ENCODE measurements at regions not wholly inside any gene's neighbourhood (a gene's known extent, or its start where the extent isn't known, plus 50 kb on each side); places are given as distances from the start of the nearest gene placed in this dataset.

DNA sequence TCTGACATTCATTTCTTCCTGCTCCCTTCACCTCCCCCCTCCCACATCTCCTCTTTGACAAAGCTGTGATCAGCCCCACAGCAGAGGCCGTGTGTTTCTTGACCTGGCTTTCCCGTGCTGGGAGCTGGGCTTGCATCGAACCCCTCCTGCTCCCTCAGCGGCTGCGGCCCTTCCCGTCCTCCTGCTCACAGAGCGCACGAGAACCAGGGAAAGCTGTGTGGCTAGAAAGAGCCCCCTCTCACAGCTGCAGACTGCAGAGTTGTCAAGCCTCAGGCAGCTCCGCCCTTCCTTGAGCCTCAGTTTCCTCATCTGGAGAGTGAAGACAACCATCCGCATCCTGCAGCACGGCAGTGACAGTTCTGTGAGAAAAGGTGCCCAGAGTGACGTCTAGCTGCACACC is 65.7 kb upstream of the GLI2 start:
- no peaks in the 10 kb centered on the region for H3K4me1 ChIP-seq (ENCODE audit: insufficient read depth)
- no peaks in the 10 kb centered on the region for H4K20me1 ChIP-seq (ENCODE audit: insufficient read depth, poor library complexity, severe bottlenecking)
- no peak overlapping the region for H3K4me3 ChIP-seq
- H3K27me3 ChIP-seq, result no peaks in the 10 kb centered on the region
- H3K4me2 ChIP-seq, result peak overlapping the region; percentile 31
- H3K36me3 ChIP-seq (replicated peaks; ENCODE audit: insufficient read depth, low read depth), result no peaks in the 10 kb centered on the region
- H2AFZ ChIP-seq, result no peak overlapping the region
- no peaks in the 10 kb centered on the region for H3K79me2 ChIP-seq
- no peak for TF ChIP-seq EZH2 (IDR thresholded peaks at IDR 0.05; ENCODE audit: borderline replicate concordance)
- no peak for TF ChIP-seq EZH2phosphoT487 (IDR thresholded peaks at IDR 0.05; ENCODE audit: low read depth, severe bottlenecking, unreplicated experiment)
- TF ChIP-seq, protein P1, sequence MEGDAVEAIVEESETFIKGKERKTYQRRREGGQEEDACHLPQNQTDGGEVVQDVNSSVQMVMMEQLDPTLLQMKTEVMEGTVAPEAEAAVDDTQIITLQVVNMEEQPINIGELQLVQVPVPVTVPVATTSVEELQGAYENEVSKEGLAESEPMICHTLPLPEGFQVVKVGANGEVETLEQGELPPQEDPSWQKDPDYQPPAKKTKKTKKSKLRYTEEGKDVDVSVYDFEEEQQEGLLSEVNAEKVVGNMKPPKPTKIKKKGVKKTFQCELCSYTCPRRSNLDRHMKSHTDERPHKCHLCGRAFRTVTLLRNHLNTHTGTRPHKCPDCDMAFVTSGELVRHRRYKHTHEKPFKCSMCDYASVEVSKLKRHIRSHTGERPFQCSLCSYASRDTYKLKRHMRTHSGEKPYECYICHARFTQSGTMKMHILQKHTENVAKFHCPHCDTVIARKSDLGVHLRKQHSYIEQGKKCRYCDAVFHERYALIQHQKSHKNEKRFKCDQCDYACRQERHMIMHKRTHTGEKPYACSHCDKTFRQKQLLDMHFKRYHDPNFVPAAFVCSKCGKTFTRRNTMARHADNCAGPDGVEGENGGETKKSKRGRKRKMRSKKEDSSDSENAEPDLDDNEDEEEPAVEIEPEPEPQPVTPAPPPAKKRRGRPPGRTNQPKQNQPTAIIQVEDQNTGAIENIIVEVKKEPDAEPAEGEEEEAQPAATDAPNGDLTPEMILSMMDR (IDR thresholded peaks at IDR 0.05; ENCODE audit: poor library complexity), result no peak
- no peak for DNase-seq (ENCODE audit: low spot score)
- H3K9me2 ChIP-seq (replicated peaks; ENCODE audit: insufficient read depth), result no peaks in the 10 kb centered on the region
- H3K27ac ChIP-seq, result no peak overlapping the region
- WGBS (ENCODE audit: low lambda C conversion rate, missing lambda C conversion rate), result 84% methylated on average over 12 of the region's 12 CpGs
- peaks cover 8% of the 10 kb centered on the region for H3K9me3 ChIP-seq (ENCODE audit: low read depth)

DNA sequence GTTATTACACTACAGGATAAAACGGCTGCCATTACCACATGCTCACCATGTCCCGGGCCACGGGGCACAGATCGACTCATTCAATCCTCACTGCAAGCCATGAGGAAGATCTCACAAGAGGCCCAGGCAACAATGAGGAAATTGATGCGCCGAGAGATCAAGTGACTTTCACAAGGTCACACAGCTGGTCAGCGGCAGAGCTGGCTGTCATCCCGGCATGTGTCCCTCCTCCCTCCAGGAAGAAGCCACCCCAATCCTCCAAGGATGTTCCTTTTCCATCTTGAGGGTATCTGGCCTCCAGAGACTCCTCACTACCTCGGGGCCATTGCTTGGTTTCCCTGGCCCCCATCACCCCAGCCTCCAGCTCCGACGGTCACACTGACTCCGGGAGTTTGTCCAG is 65.3 kb upstream of the GLI2 start:
- no peak overlapping the region for H3K27ac ChIP-seq
- no peak overlapping the region for H2AFZ ChIP-seq
- H4K20me1 ChIP-seq (ENCODE audit: insufficient read depth, poor library complexity, severe bottlenecking), result no peaks in the 10 kb centered on the region
- H3K4me1 ChIP-seq (ENCODE audit: insufficient read depth), result no peaks in the 10 kb centered on the region
- no peaks in the 10 kb centered on the region for H3K79me2 ChIP-seq
- no peaks in the 10 kb centered on the region for H3K9me2 ChIP-seq (replicated peaks; ENCODE audit: insufficient read depth)
- 95% methylated on average over 12 of the region's 12 CpGs for WGBS (ENCODE audit: low lambda C conversion rate, missing lambda C conversion rate)
- peaks cover 8% of the 10 kb centered on the region for H3K9me3 ChIP-seq (ENCODE audit: low read depth)
- no peak overlapping the region for H3K4me3 ChIP-seq
- H3K4me2 ChIP-seq, result no peak overlapping the region
- TF ChIP-seq EZH2phosphoT487 (IDR thresholded peaks at IDR 0.05; ENCODE audit: low read depth, severe bottlenecking, unreplicated experiment), result no peak
- TF ChIP-seq, protein P1 (IDR thresholded peaks at IDR 0.05; ENCODE audit: poor library complexity), result no peak
- TF ChIP-seq EZH2 (IDR thresholded peaks at IDR 0.05; ENCODE audit: borderline replicate concordance), result no peak
- DNase-seq (ENCODE audit: low spot score), result no peak
- no peaks in the 10 kb centered on the region for H3K27me3 ChIP-seq
- H3K36me3 ChIP-seq (replicated peaks; ENCODE audit: insufficient read depth, low read depth), result no peaks in the 10 kb centered on the region

DNA sequence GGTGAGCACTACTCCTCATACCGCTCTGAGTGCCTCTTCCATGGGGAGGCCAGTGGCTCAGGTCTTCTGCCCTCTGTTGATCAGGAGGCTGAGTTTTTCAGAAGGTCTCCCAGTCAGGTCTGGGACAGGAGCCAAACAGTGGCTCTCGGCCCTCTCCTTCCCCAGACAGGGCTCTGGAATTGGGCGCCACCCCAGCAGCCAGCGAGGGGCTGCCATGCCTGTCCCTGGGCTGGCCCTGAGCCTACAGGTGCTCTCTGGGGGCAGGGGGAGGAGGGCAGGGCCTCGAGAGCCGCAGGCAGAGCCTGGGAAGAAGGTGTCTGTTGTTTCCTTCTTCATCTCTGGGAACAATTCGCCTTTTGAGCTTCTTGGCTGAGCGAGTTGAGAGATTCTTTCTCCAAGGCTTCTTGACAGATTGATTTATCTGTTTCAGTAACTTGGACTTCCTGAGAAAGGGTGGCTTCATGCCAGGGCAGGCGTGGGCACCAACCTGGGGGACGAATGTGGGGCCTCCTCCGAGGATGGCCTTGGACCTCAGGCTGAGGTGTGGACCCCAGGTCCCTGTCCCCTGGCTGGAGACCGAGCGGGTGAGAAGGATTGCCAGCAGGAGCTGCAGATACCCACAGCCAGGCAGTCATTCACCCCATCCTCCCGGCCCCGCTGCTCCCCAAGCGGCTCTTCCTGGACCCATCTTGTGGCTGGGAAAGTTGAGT is 64.7 kb upstream of the GLI2 start:
- Histone ChIP-seq H3K79me2 (no peaks in the 10 kb centered on the region), H3K9me2 (replicated peaks; ENCODE audit: insufficient read depth) (no peaks in the 10 kb centered on the region), H3K4me1 (ENCODE audit: insufficient read depth) (no peaks in the 10 kb centered on the region), H3K27me3 (no peaks in the 10 kb centered on the region), H2AFZ (no peak overlapping the region), H3K36me3 (replicated peaks; ENCODE audit: insufficient read depth, low read depth) (no peaks in the 10 kb centered on the region), H3K4me2 (no peak overlapping the region), H3K4me3 (no peak overlapping the region), H3K9me3 (ENCODE audit: low read depth) (peaks cover 5% of the 10 kb centered on the region), H4K20me1 (ENCODE audit: insufficient read depth, poor library complexity, severe bottlenecking) (no peaks in the 10 kb centered on the region), H3K27ac (no peak overlapping the region)
- WGBS (ENCODE audit: low lambda C conversion rate, missing lambda C conversion rate), result 91% methylated on average over 16 of the region's 16 CpGs
- DNase-seq (ENCODE audit: low spot score), result no peak
- TF ChIP-seq EZH2 (IDR thresholded peaks at IDR 0.05; ENCODE audit: borderline replicate concordance), result no peak
- TF ChIP-seq, protein P1 (IDR thresholded peaks at IDR 0.05; ENCODE audit: poor library complexity), result no peak
- no peak for TF ChIP-seq EZH2phosphoT487 (IDR thresholded peaks at IDR 0.05; ENCODE audit: low read depth, severe bottlenecking, unreplicated experiment)

All from hepatocyte (in vitro differentiated cells).